ENCODE measurements at regions not wholly inside any gene's neighbourhood (a gene's known extent, or its start where the extent isn't known, plus 50 kb on each side); places are given as distances from the start of the nearest gene placed in this dataset.

DNA sequence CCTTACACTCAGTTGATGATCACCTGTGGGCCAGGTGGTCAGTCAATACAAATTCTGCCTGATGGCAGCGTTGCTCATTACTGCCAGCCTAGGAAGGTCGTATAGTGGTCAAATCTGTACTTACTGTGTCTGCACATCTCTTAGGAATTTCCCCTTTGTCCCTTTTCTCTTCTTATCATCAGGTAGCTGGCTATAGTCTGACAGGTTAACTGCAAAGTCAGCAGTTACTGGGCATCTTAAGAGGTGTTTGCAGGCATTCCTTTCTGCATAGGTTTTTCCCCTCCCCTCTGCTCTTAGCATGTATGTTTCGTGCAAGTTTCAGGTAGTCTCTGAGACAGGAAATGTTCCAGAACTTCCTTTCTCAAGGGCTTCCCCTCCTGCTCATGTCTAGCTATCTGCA lies 298.7 kb downstream of the LRRIQ3 start:
- no peak overlapping the region for H3K4me3 ChIP-seq
- TF ChIP-seq, protein P1, sequence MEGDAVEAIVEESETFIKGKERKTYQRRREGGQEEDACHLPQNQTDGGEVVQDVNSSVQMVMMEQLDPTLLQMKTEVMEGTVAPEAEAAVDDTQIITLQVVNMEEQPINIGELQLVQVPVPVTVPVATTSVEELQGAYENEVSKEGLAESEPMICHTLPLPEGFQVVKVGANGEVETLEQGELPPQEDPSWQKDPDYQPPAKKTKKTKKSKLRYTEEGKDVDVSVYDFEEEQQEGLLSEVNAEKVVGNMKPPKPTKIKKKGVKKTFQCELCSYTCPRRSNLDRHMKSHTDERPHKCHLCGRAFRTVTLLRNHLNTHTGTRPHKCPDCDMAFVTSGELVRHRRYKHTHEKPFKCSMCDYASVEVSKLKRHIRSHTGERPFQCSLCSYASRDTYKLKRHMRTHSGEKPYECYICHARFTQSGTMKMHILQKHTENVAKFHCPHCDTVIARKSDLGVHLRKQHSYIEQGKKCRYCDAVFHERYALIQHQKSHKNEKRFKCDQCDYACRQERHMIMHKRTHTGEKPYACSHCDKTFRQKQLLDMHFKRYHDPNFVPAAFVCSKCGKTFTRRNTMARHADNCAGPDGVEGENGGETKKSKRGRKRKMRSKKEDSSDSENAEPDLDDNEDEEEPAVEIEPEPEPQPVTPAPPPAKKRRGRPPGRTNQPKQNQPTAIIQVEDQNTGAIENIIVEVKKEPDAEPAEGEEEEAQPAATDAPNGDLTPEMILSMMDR (IDR thresholded peaks at IDR 0.05) = no peak
- TF ChIP-seq POLR2A (IDR thresholded peaks at IDR 0.05) = no peak
- intact Hi-C loops (cut with DNase I) = no loop called here
- DNase-seq = no peak
- H3K9me3 ChIP-seq = no peaks in the 10 kb centered on the region
- no peaks in the 10 kb centered on the region for H3K27me3 ChIP-seq
- 15 to 28% methylated on average over 3 of the region's 3 CpGs for WGBS, 2 donors
- H3K27ac ChIP-seq = no peak overlapping the region
- H3K4me1 ChIP-seq = no peaks in the 10 kb centered on the region
- no peak for ATAC-seq
- H3K36me3 ChIP-seq (replicated peaks in 1 of 2; ENCODE audit: insufficient read depth in 1 of 2, low read depth in 2 of 2) = no peaks in the 10 kb centered on the region

DNA sequence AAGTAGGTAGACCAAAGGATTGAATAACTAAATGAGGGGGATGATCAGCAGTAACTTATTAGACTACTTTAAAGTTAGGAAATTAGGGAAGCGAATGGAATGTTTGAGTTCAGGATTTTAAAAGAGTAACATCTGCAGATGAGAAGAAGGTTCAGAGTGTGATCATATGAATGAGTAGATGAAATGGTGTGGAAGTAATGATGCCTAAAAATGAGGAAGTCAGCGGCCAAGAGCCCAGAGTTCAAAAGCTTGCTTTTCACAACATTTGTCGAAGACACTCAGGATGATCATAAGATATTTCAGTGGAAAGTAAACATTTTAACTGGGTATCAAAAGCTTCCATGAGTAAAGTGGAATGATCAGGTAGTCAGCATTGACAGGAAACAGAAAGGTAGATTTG lies 299.4 kb downstream of the LRRIQ3 start:
- Histone ChIP-seq H3K27ac (no peak overlapping the region), H3K9me3 (no peaks in the 10 kb centered on the region), H3K36me3 (replicated peaks in 1 of 2; ENCODE audit: insufficient read depth in 1 of 2, low read depth in 2 of 2) (no peaks in the 10 kb centered on the region), H3K4me1 (no peaks in the 10 kb centered on the region), H3K4me3 (no peak overlapping the region), H3K27me3 (no peaks in the 10 kb centered on the region)
- TF ChIP-seq, protein P1 (IDR thresholded peaks at IDR 0.05) = no peak
- no peak for TF ChIP-seq POLR2A (IDR thresholded peaks at IDR 0.05)
- intact Hi-C loops (cut with DNase I) = no loop called here
- ATAC-seq (no peak), DNase-seq (no peak)
- 64 to 68% methylated on average over 3 of the region's 3 CpGs for WGBS, 2 donors

DNA sequence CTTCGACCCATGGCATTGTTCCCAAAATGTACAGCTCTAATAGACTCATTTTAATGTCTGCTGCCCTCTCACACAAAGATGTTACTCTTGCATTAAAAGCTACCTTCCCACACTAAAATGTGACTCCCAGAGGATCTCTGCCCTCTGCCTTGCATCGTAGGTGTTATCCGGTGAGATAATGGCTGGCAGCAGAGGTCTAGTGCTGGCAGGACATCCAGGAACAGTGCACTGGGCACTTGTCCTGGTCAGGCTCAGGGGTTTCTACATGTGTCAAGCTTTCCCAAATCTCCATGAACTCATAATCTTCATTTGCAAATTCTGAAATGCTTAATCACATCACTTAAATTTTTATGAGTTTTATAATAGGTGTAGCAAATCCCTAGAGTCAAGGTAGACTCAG lies 310.6 kb downstream of the LRRIQ3 start:
- TF ChIP-seq POLR2A (IDR thresholded peaks at IDR 0.05) = no peak
- TF ChIP-seq, protein P1 (IDR thresholded peaks at IDR 0.05) = no peak
- WGBS, 2 donors = 40 to 55% methylated on average over 3 of the region's 3 CpGs
- intact Hi-C loops (cut with DNase I) = no loop called here
- Histone ChIP-seq H3K27ac (no peak overlapping the region), H3K36me3 (replicated peaks in 1 of 2; ENCODE audit: insufficient read depth in 1 of 2, low read depth in 2 of 2) (no peaks in the 10 kb centered on the region), H3K4me1 (no peaks in the 10 kb centered on the region), H3K9me3 (no peaks in the 10 kb centered on the region), H3K4me3 (no peak overlapping the region), H3K27me3 (no peaks in the 10 kb centered on the region)
- no peak for ATAC-seq
- DNase-seq = no peak

DNA sequence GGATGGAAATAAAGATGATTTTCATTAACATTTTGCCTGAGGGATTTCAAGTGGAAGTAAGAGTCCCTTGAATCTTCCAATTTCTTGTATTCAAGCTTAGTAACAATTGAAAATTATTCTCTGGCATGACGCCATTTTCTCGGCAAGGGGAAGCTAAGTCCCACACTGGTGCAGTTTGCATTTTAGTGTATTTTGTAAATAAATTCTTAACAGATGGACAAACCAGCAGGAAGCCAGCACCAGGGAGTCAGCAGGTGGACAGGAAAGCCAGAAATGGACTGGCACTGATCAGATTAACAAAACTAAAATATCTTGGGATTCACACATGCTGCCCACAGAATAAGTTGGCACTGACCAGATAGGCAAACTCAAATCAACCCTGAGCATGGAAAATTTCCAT lies 311.3 kb downstream of the LRRIQ3 start:
- intact Hi-C loops (cut with DNase I) = no loop called here
- DNase-seq (no peak), ATAC-seq (no peak)
- no peaks in the 10 kb centered on the region for H3K27me3 ChIP-seq
- no peak overlapping the region for H3K4me3 ChIP-seq
- H3K9me3 ChIP-seq = no peaks in the 10 kb centered on the region
- no peak overlapping the region for H3K27ac ChIP-seq
- WGBS, 2 donors = 31 to 37% methylated on average over 2 of the region's 2 CpGs
- H3K4me1 ChIP-seq = no peaks in the 10 kb centered on the region
- no peak for TF ChIP-seq POLR2A (IDR thresholded peaks at IDR 0.05)
- TF ChIP-seq, protein P1 (IDR thresholded peaks at IDR 0.05) = no peak
- H3K36me3 ChIP-seq (replicated peaks in 1 of 2; ENCODE audit: insufficient read depth in 1 of 2, low read depth in 2 of 2) = no peaks in the 10 kb centered on the region

DNA sequence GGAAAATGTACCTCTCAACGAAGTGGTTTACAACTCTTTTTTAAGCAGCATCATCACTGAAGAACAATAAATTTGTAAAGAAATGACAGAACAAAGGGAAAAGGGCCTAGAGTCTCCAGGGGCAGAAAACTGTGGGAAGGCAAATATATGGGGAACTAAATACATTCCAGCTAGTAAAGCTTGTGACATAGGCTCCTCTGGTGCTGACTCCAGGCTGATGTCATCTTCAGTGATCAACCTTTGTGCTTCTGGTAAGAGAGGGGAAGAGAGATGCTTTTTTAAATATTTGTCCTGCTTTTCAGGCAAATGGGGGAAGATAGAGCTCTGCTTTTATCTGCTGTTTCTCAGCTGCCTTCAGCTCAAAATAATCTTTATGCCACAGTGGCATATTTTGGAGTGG lies 323.2 kb downstream of the LRRIQ3 start:
- WGBS, 2 donors = 59 to 63% methylated on average over 1 of the region's 1 CpG
- H3K27me3 ChIP-seq = no peaks in the 10 kb centered on the region
- ATAC-seq = no peak

More for the DNA sequence above, 323.2 kb downstream of the LRRIQ3 start:
- no peak overlapping the region for H3K27ac ChIP-seq
- intact Hi-C loops (cut with DNase I) = no loop called here
- H3K4me3 ChIP-seq = no peak overlapping the region
- H3K4me1 ChIP-seq = no peaks in the 10 kb centered on the region
- no peak for DNase-seq
- no peaks in the 10 kb centered on the region for H3K9me3 ChIP-seq
- no peaks in the 10 kb centered on the region for H3K36me3 ChIP-seq (replicated peaks in 1 of 2; ENCODE audit: insufficient read depth in 1 of 2, low read depth in 2 of 2)
- no peak for TF ChIP-seq POLR2A (IDR thresholded peaks at IDR 0.05)
- TF ChIP-seq, protein P1 (IDR thresholded peaks at IDR 0.05) = no peak

Data from body of pancreas (tissue), 4 donors.